ENCODE measurements at regions not wholly inside any gene's neighbourhood (a gene's known extent, or its start where the extent isn't known, plus 50 kb on each side); places are given as distances from the start of the nearest gene placed in this dataset.

DNA sequence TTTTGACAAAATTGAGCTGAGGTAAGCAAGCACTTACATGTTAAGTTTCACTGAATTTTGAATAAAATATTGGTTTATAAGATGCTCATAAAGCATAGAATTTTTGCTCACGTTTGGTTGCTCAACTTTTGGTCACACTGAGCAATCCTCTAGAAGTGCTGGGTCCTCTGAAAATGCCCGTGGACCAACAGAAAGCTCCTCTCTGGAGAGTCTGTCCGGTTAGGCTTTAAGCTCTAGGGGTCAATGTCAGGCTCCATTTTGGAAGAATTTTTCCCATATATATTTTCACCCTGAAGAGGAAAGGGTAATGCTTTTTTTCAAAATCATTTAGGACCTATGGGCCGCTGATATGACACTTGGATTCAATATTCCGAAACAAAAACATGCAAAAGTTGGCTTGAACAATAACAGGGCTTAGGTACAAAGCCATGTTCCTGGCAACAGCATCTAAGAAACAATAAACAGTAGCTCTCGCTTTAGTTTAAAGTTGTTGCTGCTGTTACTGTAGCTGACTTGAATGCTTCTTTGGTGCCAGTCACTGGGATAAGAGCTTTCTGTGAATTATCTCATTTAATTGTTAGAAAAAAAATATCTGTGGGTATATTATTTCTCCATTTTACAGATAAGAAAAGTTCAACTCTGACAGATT lies 131.7 kb upstream of the ESRRG start:
- TF ChIP-seq, protein P1, sequence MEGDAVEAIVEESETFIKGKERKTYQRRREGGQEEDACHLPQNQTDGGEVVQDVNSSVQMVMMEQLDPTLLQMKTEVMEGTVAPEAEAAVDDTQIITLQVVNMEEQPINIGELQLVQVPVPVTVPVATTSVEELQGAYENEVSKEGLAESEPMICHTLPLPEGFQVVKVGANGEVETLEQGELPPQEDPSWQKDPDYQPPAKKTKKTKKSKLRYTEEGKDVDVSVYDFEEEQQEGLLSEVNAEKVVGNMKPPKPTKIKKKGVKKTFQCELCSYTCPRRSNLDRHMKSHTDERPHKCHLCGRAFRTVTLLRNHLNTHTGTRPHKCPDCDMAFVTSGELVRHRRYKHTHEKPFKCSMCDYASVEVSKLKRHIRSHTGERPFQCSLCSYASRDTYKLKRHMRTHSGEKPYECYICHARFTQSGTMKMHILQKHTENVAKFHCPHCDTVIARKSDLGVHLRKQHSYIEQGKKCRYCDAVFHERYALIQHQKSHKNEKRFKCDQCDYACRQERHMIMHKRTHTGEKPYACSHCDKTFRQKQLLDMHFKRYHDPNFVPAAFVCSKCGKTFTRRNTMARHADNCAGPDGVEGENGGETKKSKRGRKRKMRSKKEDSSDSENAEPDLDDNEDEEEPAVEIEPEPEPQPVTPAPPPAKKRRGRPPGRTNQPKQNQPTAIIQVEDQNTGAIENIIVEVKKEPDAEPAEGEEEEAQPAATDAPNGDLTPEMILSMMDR (IDR thresholded peaks at IDR 0.05; ENCODE audit: low read depth, low read length), result no peak
- no peak overlapping the region for H3K4me3 ChIP-seq (replicated peaks in 1 of 2; ENCODE audit: low read depth in 2 of 2, low read length in 2 of 2)
- DNase-seq (ENCODE audit: low read depth in 2 of 2), result no peak

DNA sequence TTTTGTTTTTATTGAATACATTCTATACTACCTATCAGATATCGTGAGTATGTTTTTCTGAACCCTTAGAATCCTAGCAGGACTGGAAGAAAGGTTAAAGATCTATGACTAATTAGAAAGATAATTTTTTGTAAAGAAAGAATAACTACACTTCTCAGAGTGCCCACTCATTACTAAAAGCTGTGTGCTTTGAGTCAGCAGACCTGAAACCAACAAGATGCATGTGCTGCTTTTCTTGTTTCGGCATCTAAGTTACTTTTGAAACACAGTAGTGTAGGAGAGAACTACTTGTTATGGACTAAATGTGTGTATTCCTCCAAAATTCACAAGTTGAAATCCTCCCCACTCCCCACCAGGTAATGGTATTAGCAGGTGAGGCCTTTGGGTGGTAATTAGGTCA lies 127.8 kb upstream of the ESRRG start:
- H3K4me3 ChIP-seq (replicated peaks in 1 of 2; ENCODE audit: low read depth in 2 of 2, low read length in 2 of 2), result no peak overlapping the region
- TF ChIP-seq, protein P1 (IDR thresholded peaks at IDR 0.05; ENCODE audit: low read depth, low read length), result no peak
- no peak for DNase-seq (ENCODE audit: low read depth in 2 of 2)

DNA sequence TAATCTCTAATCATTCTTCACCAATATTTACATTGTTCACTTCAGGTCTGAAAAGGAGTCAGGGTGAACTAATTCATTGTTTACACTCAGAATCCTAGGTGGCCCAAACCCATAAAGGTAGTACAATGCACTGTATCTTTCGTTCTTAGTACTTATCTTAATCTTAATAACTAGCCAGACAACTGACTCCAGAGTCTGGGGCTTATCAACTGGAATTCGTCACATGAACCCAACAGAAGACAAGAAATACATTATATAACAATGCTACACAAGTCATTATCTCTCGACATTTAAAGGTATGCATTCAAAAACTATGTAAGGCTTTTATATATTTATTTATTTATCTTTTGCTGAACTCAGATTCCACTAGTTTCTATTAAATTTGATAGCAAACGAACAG lies 125.9 kb upstream of the ESRRG start:
- H3K4me3 ChIP-seq (replicated peaks in 1 of 2; ENCODE audit: low read depth in 2 of 2, low read length in 2 of 2), result no peak overlapping the region
- DNase-seq (ENCODE audit: low read depth in 2 of 2), result no peak
- TF ChIP-seq, protein P1 (IDR thresholded peaks at IDR 0.05; ENCODE audit: low read depth, low read length), result no peak

DNA sequence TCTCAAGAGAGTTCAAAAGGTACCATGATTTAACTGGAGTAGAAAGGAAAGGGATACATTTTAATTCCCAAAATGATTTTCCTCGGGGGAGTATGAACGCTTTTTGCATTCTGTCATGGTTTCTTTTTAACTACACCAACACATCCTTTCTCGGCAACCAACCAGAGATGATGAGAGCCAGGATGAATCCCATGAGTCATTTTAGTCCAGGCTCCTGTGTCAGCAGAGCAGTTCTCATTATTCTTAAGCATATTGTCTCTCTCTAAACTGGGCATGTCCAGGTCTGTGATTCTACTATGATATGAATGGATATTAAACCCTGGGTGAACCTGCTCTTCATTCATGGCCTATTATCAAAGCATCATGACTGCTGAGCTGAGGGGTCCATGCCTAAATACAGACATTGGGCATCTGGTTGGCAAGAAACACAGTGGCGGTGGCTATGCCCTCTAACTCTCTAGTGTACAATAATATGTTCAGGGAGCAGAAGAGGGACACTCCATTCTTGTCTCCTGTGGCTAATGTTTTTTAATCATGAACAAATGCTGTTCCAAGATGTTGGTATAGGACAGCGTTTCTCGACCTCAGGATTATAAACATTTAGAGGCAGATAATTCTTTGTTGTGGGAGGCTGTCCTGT lies 124.3 kb upstream of the ESRRG start:
- peak in 1 of 2 donors; percentile 25 for DNase-seq (ENCODE audit: low read depth in 2 of 2)
- no peak overlapping the region for H3K4me3 ChIP-seq (replicated peaks in 1 of 2; ENCODE audit: low read depth in 2 of 2, low read length in 2 of 2)
- TF ChIP-seq, protein P1 (IDR thresholded peaks at IDR 0.05; ENCODE audit: low read depth, low read length), result no peak

DNA sequence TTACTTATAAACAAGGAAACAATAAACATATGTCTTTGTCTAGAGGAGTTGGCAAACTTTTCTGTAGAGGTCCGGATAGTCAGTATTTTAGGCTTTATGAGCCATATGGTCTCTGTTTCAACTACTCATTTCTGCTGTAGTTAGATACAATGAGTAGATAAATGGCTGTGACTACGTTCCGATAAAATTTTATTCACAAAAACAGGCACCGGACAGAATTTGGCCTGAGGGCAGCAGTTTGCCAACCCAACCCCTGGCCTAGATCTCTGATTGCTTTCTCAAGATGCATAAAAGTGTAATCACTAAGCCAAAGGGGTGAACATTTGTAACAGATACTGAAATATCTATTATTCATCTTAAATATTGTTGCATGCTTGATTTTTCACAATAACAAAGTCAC lies 123.1 kb upstream of the ESRRG start:
- DNase-seq (ENCODE audit: low read depth in 2 of 2), result no peak
- TF ChIP-seq, protein P1 (IDR thresholded peaks at IDR 0.05; ENCODE audit: low read depth, low read length), result no peak

DNA sequence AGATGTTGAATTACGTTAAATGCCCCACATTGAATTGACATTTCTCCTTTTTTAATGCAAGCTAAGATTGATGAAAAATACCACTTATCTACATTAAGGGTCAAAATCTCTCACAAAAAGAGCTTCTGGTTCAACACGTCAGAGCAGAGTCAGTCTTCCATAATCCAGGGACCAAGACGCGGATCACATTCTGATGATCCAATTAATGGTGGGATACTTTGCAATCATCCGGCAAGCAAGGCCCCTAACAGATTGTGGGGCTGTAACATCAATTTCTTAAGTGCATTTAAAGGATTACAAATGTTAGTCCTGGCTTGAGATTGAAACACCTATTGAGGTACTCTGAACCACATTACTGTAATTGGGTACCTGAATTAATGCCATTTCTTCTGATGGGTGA lies 120.2 kb upstream of the ESRRG start:
- TF ChIP-seq, protein P1 (IDR thresholded peaks at IDR 0.05; ENCODE audit: low read depth, low read length), result no peak
- H3K4me3 ChIP-seq (replicated peaks in 1 of 2; ENCODE audit: low read depth in 2 of 2, low read length in 2 of 2), result no peak overlapping the region
- no peak for DNase-seq (ENCODE audit: low read depth in 2 of 2)

More for the DNA sequence above, 123.1 kb upstream of the ESRRG start:
- H3K4me3 ChIP-seq (replicated peaks in 1 of 2; ENCODE audit: low read depth in 2 of 2, low read length in 2 of 2), result no peak overlapping the region

All from cardiac fibroblast (primary cell).